ENCODE measurements at regions not wholly inside any gene's neighbourhood (a gene's known extent, or its start where the extent isn't known, plus 50 kb on each side); places are given as distances from the start of the nearest gene placed in this dataset.
A peak's percentile ranks its signal among the peaks of the same experiment; 100 is the strongest.

DNA sequence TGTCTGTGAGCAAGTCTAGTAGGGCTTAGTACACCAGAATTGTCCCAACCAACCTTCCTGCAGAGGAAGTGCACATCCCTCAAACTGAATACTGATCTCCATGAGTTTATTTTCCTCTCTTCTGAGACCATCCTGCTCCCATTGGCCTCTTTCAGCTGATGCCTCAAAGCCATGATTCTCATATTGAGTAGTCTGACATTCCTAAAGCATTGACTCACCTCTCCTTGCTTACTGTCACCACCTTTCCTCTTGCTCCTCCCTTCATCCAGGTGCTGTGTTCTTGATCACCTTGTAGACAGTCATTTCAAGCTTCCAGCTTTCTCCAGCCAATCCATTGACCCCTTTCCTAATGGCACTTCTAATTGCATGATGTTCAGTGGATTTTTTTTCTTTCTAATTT, 583.7 kb upstream of the USP15 start:
- Histone ChIP-seq H3K9me3 (ENCODE audit: control insufficient read depth, low read length) (no peaks in the 10 kb centered on the region), H3K36me3 (ENCODE audit: control insufficient read depth, insufficient read depth, low read length, severe bottlenecking) (no peaks in the 10 kb centered on the region), H3K4me1 (ENCODE audit: control insufficient read depth, insufficient read depth, low read length) (no peaks in the 10 kb centered on the region), H3K9ac (ENCODE audit: low read length) (no peak overlapping the region), H3K4me3 (ENCODE audit: low read length) (no peak overlapping the region), H3K27me3 (replicated peaks; ENCODE audit: control insufficient read depth, insufficient read depth, low read length) (no peaks in the 10 kb centered on the region)
- DNase-seq (ENCODE audit: low read depth): no peak

GRCh38 chr12:61687407-61687806, 572.8 kb upstream of the USP15 start:
- H3K9ac ChIP-seq (ENCODE audit: low read length): no peak overlapping the region
- H3K36me3 ChIP-seq (ENCODE audit: control insufficient read depth, insufficient read depth, low read length, severe bottlenecking): no peaks in the 10 kb centered on the region
- no peak for DNase-seq (ENCODE audit: low read depth)
- H3K4me3 ChIP-seq (ENCODE audit: low read length): no peak overlapping the region
- H3K9me3 ChIP-seq (ENCODE audit: control insufficient read depth, low read length): no peaks in the 10 kb centered on the region
- H3K27me3 ChIP-seq (replicated peaks; ENCODE audit: control insufficient read depth, insufficient read depth, low read length): no peaks in the 10 kb centered on the region
- peaks cover 3% of the 10 kb centered on the region for H3K4me1 ChIP-seq (ENCODE audit: control insufficient read depth, insufficient read depth, low read length)

DNA sequence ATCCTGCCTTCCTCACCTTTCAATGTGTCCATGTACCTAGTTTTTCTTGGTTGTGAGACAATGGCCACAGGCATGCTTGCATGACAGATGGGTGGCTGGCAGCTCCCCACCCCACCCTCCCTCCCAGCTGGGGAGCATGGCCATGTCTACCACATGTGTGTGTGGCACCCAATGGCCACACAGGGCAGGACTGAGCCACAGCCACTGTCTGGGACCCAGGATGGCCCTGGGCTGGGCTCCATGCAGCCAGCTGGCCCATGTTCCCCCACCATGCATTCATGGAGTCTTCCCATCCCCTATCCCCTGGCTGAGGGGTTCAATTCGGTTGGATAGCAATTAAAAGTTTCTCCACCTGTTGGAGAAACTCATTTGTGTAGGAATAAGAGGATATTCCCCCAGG, 566.0 kb upstream of the USP15 start:
- peaks cover 41% of the 10 kb centered on the region for H3K9me3 ChIP-seq (ENCODE audit: control insufficient read depth, low read length)
- H3K4me1 ChIP-seq (ENCODE audit: control insufficient read depth, insufficient read depth, low read length): no peaks in the 10 kb centered on the region
- DNase-seq (ENCODE audit: low read depth): no peak
- H3K36me3 ChIP-seq (ENCODE audit: control insufficient read depth, insufficient read depth, low read length, severe bottlenecking): no peaks in the 10 kb centered on the region
- H3K4me3 ChIP-seq (ENCODE audit: low read length): no peak overlapping the region
- H3K27me3 ChIP-seq (replicated peaks; ENCODE audit: control insufficient read depth, insufficient read depth, low read length): no peaks in the 10 kb centered on the region
- H3K9ac ChIP-seq (ENCODE audit: low read length): no peak overlapping the region

GRCh38 chr12:61701471-61701870, 558.7 kb upstream of the USP15 start:
- DNase-seq (ENCODE audit: low read depth): no peak
- Histone ChIP-seq H3K36me3 (ENCODE audit: control insufficient read depth, insufficient read depth, low read length, severe bottlenecking) (no peaks in the 10 kb centered on the region), H3K9me3 (ENCODE audit: control insufficient read depth, low read length) (peaks cover 28% of the 10 kb centered on the region), H3K9ac (ENCODE audit: low read length) (no peak overlapping the region), H3K4me3 (ENCODE audit: low read length) (no peak overlapping the region), H3K27me3 (replicated peaks; ENCODE audit: control insufficient read depth, insufficient read depth, low read length) (no peaks in the 10 kb centered on the region), H3K4me1 (ENCODE audit: control insufficient read depth, insufficient read depth, low read length) (no peaks in the 10 kb centered on the region)

- no peaks in the 10 kb centered on the region for H3K9me3 ChIP-seq (ENCODE audit: control insufficient read depth, low read length)
- no peak overlapping the region for H3K9ac ChIP-seq (ENCODE audit: low read length)
- H3K27me3 ChIP-seq (replicated peaks; ENCODE audit: control insufficient read depth, insufficient read depth, low read length): no peaks in the 10 kb centered on the region
- no peaks in the 10 kb centered on the region for H3K4me1 ChIP-seq (ENCODE audit: control insufficient read depth, insufficient read depth, low read length)
- DNase-seq (ENCODE audit: low read depth): no peak
- H3K4me3 ChIP-seq (ENCODE audit: low read length): no peak overlapping the region
- no peaks in the 10 kb centered on the region for H3K36me3 ChIP-seq (ENCODE audit: control insufficient read depth, insufficient read depth, low read length, severe bottlenecking)
Observed at GRCh38 chr12:61706783-61707182, 553.4 kb upstream of the USP15 start.

GRCh38 chr12:61713121-61713520, 547.1 kb upstream of the USP15 start:
- H3K4me3 ChIP-seq (ENCODE audit: low read length): no peak overlapping the region
- no peaks in the 10 kb centered on the region for H3K27me3 ChIP-seq (replicated peaks; ENCODE audit: control insufficient read depth, insufficient read depth, low read length)
- H3K36me3 ChIP-seq (ENCODE audit: control insufficient read depth, insufficient read depth, low read length, severe bottlenecking): no peaks in the 10 kb centered on the region

DNA sequence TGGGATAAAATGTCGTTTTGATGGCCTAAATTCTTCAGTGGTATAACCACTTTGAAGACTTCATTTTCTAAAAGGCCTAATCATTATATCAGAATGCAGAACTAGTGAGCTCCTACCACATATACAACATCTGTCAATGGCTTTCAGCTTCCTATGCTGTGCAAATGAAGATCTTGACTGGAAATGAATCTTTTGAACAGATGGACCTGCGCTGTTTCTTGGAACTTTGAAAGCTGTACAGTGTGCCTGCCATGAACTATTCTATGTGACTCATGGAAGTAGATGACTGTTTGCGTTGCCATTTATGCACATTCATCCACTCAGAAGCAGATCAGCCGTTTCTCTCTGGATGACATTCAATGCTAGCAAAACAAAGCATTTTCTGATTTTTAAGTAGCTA, 542.2 kb upstream of the USP15 start:
- Histone ChIP-seq H3K36me3 (ENCODE audit: control insufficient read depth, insufficient read depth, low read length, severe bottlenecking) (no peaks in the 10 kb centered on the region), H3K4me3 (ENCODE audit: low read length) (no peak overlapping the region), H3K9ac (ENCODE audit: low read length) (no peak overlapping the region), H3K9me3 (ENCODE audit: control insufficient read depth, low read length) (no peaks in the 10 kb centered on the region), H3K4me1 (ENCODE audit: control insufficient read depth, insufficient read depth, low read length) (no peaks in the 10 kb centered on the region), H3K27me3 (replicated peaks; ENCODE audit: control insufficient read depth, insufficient read depth, low read length) (no peaks in the 10 kb centered on the region)
- no peak for DNase-seq (ENCODE audit: low read depth)

More at GRCh38 chr12:61713121-61713520, 547.1 kb upstream of the USP15 start:
- H3K4me1 ChIP-seq (ENCODE audit: control insufficient read depth, insufficient read depth, low read length): no peaks in the 10 kb centered on the region
- no peak overlapping the region for H3K9ac ChIP-seq (ENCODE audit: low read length)
- no peak for DNase-seq (ENCODE audit: low read depth)
- no peaks in the 10 kb centered on the region for H3K9me3 ChIP-seq (ENCODE audit: control insufficient read depth, low read length)

- Histone ChIP-seq H3K9ac (ENCODE audit: low read length) (no peak overlapping the region), H3K4me1 (ENCODE audit: control insufficient read depth, insufficient read depth, low read length) (no peaks in the 10 kb centered on the region), H3K4me3 (ENCODE audit: low read length) (no peak overlapping the region), H3K27me3 (replicated peaks; ENCODE audit: control insufficient read depth, insufficient read depth, low read length) (no peaks in the 10 kb centered on the region), H3K9me3 (ENCODE audit: control insufficient read depth, low read length) (no peaks in the 10 kb centered on the region), H3K36me3 (ENCODE audit: control insufficient read depth, insufficient read depth, low read length, severe bottlenecking) (no peaks in the 10 kb centered on the region)
- no peak for DNase-seq (ENCODE audit: low read depth)
Observed at GRCh38 chr12:61739925-61740324, 520.3 kb upstream of the USP15 start.

GRCh38 chr12:61750604-61751003, 509.6 kb upstream of the USP15 start:
- Histone ChIP-seq H3K9me3 (ENCODE audit: control insufficient read depth, low read length) (no peaks in the 10 kb centered on the region), H3K9ac (ENCODE audit: low read length) (no peak overlapping the region), H3K4me3 (ENCODE audit: low read length) (peak overlapping the region; percentile 20), H3K4me1 (ENCODE audit: control insufficient read depth, insufficient read depth, low read length) (peaks cover 16% of the 10 kb centered on the region), H3K27me3 (replicated peaks; ENCODE audit: control insufficient read depth, insufficient read depth, low read length) (no peaks in the 10 kb centered on the region), H3K36me3 (ENCODE audit: control insufficient read depth, insufficient read depth, low read length, severe bottlenecking) (no peaks in the 10 kb centered on the region)
- DNase-seq (ENCODE audit: low read depth): no peak

- no peak for DNase-seq (ENCODE audit: low read depth)
- H3K27me3 ChIP-seq (replicated peaks; ENCODE audit: control insufficient read depth, insufficient read depth, low read length): no peaks in the 10 kb centered on the region
- H3K9ac ChIP-seq (ENCODE audit: low read length): no peak overlapping the region
- H3K36me3 ChIP-seq (ENCODE audit: control insufficient read depth, insufficient read depth, low read length, severe bottlenecking): no peaks in the 10 kb centered on the region
- H3K4me1 ChIP-seq (ENCODE audit: control insufficient read depth, insufficient read depth, low read length): peaks cover 32% of the 10 kb centered on the region
- H3K4me3 ChIP-seq (ENCODE audit: low read length): no peak overlapping the region
- no peaks in the 10 kb centered on the region for H3K9me3 ChIP-seq (ENCODE audit: control insufficient read depth, low read length)
Observed at GRCh38 chr12:61754214-61754613, 506.0 kb upstream of the USP15 start.

- Histone ChIP-seq H3K9ac (ENCODE audit: low read length) (no peak overlapping the region), H3K4me1 (ENCODE audit: control insufficient read depth, insufficient read depth, low read length) (peaks cover 16% of the 10 kb centered on the region), H3K9me3 (ENCODE audit: control insufficient read depth, low read length) (no peaks in the 10 kb centered on the region), H3K4me3 (ENCODE audit: low read length) (no peak overlapping the region), H3K27me3 (replicated peaks; ENCODE audit: control insufficient read depth, insufficient read depth, low read length) (no peaks in the 10 kb centered on the region), H3K36me3 (ENCODE audit: control insufficient read depth, insufficient read depth, low read length, severe bottlenecking) (no peaks in the 10 kb centered on the region)
- no peak for DNase-seq (ENCODE audit: low read depth)
Observed at GRCh38 chr12:61757831-61758505, 502.2 kb upstream of the USP15 start.

GRCh38 chr12:61758661-61759060, 501.5 kb upstream of the USP15 start:
- H3K27me3 ChIP-seq (replicated peaks; ENCODE audit: control insufficient read depth, insufficient read depth, low read length): no peaks in the 10 kb centered on the region
- no peak overlapping the region for H3K4me3 ChIP-seq (ENCODE audit: low read length)
- no peak for DNase-seq (ENCODE audit: low read depth)
- H3K36me3 ChIP-seq (ENCODE audit: control insufficient read depth, insufficient read depth, low read length, severe bottlenecking): no peaks in the 10 kb centered on the region
- H3K9ac ChIP-seq (ENCODE audit: low read length): no peak overlapping the region
- no peaks in the 10 kb centered on the region for H3K9me3 ChIP-seq (ENCODE audit: control insufficient read depth, low read length)
- peaks cover 16% of the 10 kb centered on the region for H3K4me1 ChIP-seq (ENCODE audit: control insufficient read depth, insufficient read depth, low read length)

Data from adipocyte (in vitro differentiated cells).